PC-9 (cell line): ENCODE measurements at regions not wholly inside any gene's neighbourhood (a gene's known extent, or its start where the extent isn't known, plus 50 kb on each side); places are given as distances from the start of the nearest gene placed in this dataset.

Experiments used
- BruUV-seq: library from RNA; stranded (reverse); fragments of 400-500 nt; replicated peaks from 2 replicates; lab custom pipeline; 2021; lab: Mats Ljungman, UMichigan
- CTCF ChIA-PET: fragments of 300-600 bp; sonication (Branson Sonifier 250); formaldehyde crosslinking; loops from one replicate; lab custom pipeline; 2022; ENCODE audit warnings: antibody characterized with exemption; lab: Charles Lee
- POLR2A ChIA-PET: fragments of 300-600 bp; sonication (Branson Sonifier 250); formaldehyde crosslinking; loops from one replicate; lab custom pipeline; 2022; ENCODE audit warnings: antibody characterized with exemption; ENCODE audit not compliant: unreplicated experiment; lab: Charles Lee
- DNase-seq, 2 experiments: peaks; one replicate each; pipeline versions ENCODE4 v3.0.0 to v3.0.0-alpha.2; 2015 to 2022; ENCODE audit warnings: mixed read lengths in 1 of 2
- H2AFZ ChIP-seq: fragments of 200-600 bp; sonication (generic); 2 replicates; pipeline ENCODE4 v1.8.1; 2017; ENCODE audit warnings: antibody characterized with exemption
- H3F3A ChIP-seq: fragments of 200-600 bp; sonication (generic); 2 replicates; pipeline ENCODE4 v1.8.1; 2017; ENCODE audit warnings: antibody characterized with exemption, mild to moderate bottlenecking, low read depth; ENCODE audit not compliant: insufficient read depth
- H3K27ac ChIP-seq: fragments of 200-600 bp; sonication (generic); 2 replicates; pipeline ENCODE4 v1.6.1; 2016; ENCODE audit warnings: mixed run types
- H3K27me3 ChIP-seq: fragments of 200-600 bp; sonication (generic); 2 replicates; pipeline ENCODE4 v1.6.1; 2016; ENCODE audit warnings: low read depth, mixed run types; ENCODE audit not compliant: insufficient read depth
- H3K36me3 ChIP-seq: fragments of 200-600 bp; sonication (generic); 2 replicates; pipeline ENCODE4 v1.6.1; 2016; ENCODE audit warnings: low read depth, mixed run types
- H3K4me1 ChIP-seq: fragments of 200-600 bp; sonication (generic); replicated peaks from 2 replicates; pipeline ENCODE4 v1.6.1; 2016; ENCODE audit warnings: mixed run types; ENCODE audit not compliant: insufficient read depth
- H3K4me2 ChIP-seq: fragments of 200-600 bp; sonication (generic); 2 replicates; pipeline ENCODE4 v1.6.1; 2017; ENCODE audit warnings: mixed run types
- H3K4me3 ChIP-seq: fragments of 200-600 bp; sonication (generic); 2 replicates; pipeline ENCODE4 v1.6.1; 2016; ENCODE audit warnings: mixed run types
- H3K79me2 ChIP-seq: fragments of 200-600 bp; sonication (generic); 2 replicates; pipeline ENCODE4 v1.6.1; 2017; ENCODE audit warnings: low read depth, mixed run types
- H3K9me2 ChIP-seq: fragments of 200-600 bp; sonication (generic); 2 replicates; pipeline ENCODE4 v1.8.1; 2017; ENCODE audit warnings: mild to moderate bottlenecking; ENCODE audit not compliant: insufficient read depth
- H3K9me3 ChIP-seq: fragments of 200-600 bp; sonication (generic); 2 replicates; pipeline ENCODE4 v1.8.1; 2016; ENCODE audit warnings: low read depth; ENCODE audit not compliant: insufficient read depth
- H4K20me1 ChIP-seq: fragments of 200-600 bp; sonication (generic); 2 replicates; pipeline ENCODE4 v1.8.1; 2017; ENCODE audit not compliant: insufficient read depth
- CTCF ChIP-seq: fragments of 200-600 bp; sonication (generic); conservative IDR thresholded peaks from 2 replicates; pipeline ENCODE4 v1.6.1; 2017; ENCODE audit warnings: mixed run types, antibody characterized with exemption, mild to moderate bottlenecking, moderate library complexity
- EZH2 ChIP-seq: fragments of 200-600 bp; sonication (generic); IDR thresholded peaks from 2 replicates; pipeline ENCODE4 v1.8.0; 2017; ENCODE audit warnings: antibody characterized with exemption, low read depth
- intact Hi-C: fragments of 100-400 bp; cut with micrococcal nuclease; formaldehyde crosslinking; loops from one replicate; pipeline ENCODE4 v1.10.0; 2022; ENCODE audit not compliant: unreplicated experiment

GRCh38 chr4:174058846-174059245 lies 224.6 kb downstream of the FBXO8 start:
- H3K4me3 ChIP-seq: no peak overlapping the region
- no peaks in the 10 kb centered on the region for H3F3A ChIP-seq
- no peak overlapping the region for H3K4me2 ChIP-seq
- no peaks in the 10 kb centered on the region for H4K20me1 ChIP-seq
- no peak overlapping the region for H3K27ac ChIP-seq
- no TSS peak for BruUV-seq
- H3K9me3 ChIP-seq: no peaks in the 10 kb centered on the region
- no peaks in the 10 kb centered on the region for H3K27me3 ChIP-seq
- CTCF ChIA-PET: no interaction called here
- intact Hi-C loops: no loop called here
- no peak for DNase-seq
- no peaks in the 10 kb centered on the region for H3K79me2 ChIP-seq
- H2AFZ ChIP-seq: no peak overlapping the region
- no peaks in the 10 kb centered on the region for H3K36me3 ChIP-seq
- TF ChIP-seq CTCF (no peak), EZH2 (no peak)
- no peaks in the 10 kb centered on the region for H3K9me2 ChIP-seq
- H3K4me1 ChIP-seq: no peaks in the 10 kb centered on the region
- POLR2A ChIA-PET: no interaction called here

GRCh38 chr4:174056959-174057358 lies 226.5 kb downstream of the FBXO8 start:
- H3K4me3 ChIP-seq: no peak overlapping the region
- no peaks in the 10 kb centered on the region for H3K27me3 ChIP-seq
- TF ChIP-seq CTCF: no peak
- no peak for TF ChIP-seq EZH2
- H3K4me1 ChIP-seq: no peaks in the 10 kb centered on the region
- no peak overlapping the region for H3K27ac ChIP-seq
- no peak overlapping the region for H2AFZ ChIP-seq
- no peaks in the 10 kb centered on the region for H3K79me2 ChIP-seq
- no peaks in the 10 kb centered on the region for H3K36me3 ChIP-seq
- ChIA-PET POLR2A (no interaction called here), CTCF (no interaction called here)
- H3F3A ChIP-seq: no peaks in the 10 kb centered on the region
- DNase-seq: no peak
- H4K20me1 ChIP-seq: no peaks in the 10 kb centered on the region
- no peak overlapping the region for H3K4me2 ChIP-seq
- no peaks in the 10 kb centered on the region for H3K9me2 ChIP-seq
- no TSS peak for BruUV-seq
- H3K9me3 ChIP-seq: no peaks in the 10 kb centered on the region
- intact Hi-C loops: no loop called here

GRCh38 chr4:174055344-174055743 lies 228.1 kb downstream of the FBXO8 start:
- no peak overlapping the region for H3K4me2 ChIP-seq
- no peaks in the 10 kb centered on the region for H3K36me3 ChIP-seq
- TF ChIP-seq EZH2 (no peak), CTCF (no peak)
- H3K9me2 ChIP-seq: no peaks in the 10 kb centered on the region
- ChIA-PET CTCF (no interaction called here), POLR2A (no interaction called here)
- no peaks in the 10 kb centered on the region for H3K4me1 ChIP-seq
- H3K27me3 ChIP-seq: no peaks in the 10 kb centered on the region
- no peaks in the 10 kb centered on the region for H3K9me3 ChIP-seq
- no peak for DNase-seq
- no peak overlapping the region for H3K4me3 ChIP-seq
- intact Hi-C loops: no loop called here
- no peak overlapping the region for H2AFZ ChIP-seq
- BruUV-seq: no TSS peak
- no peak overlapping the region for H3K27ac ChIP-seq
- H4K20me1 ChIP-seq: no peaks in the 10 kb centered on the region
- H3F3A ChIP-seq: no peaks in the 10 kb centered on the region
- no peaks in the 10 kb centered on the region for H3K79me2 ChIP-seq
